Endodermal cell (in vitro differentiated cells): ENCODE measurements at regions not wholly inside any gene's neighbourhood (a gene's known extent, or its start where the extent isn't known, plus 50 kb on each side); places are given as distances from the start of the nearest gene placed in this dataset.

ENCODE experiments used
- DNase-seq: peaks from one replicate; pipeline ENCODE4 v3.0.0-alpha.2; 2017
- H3K27ac ChIP-seq: 2 replicates; pipeline ENCODE4 v1.5.1; 2013; ENCODE audit warnings: mild to moderate bottlenecking, low read depth, low read length, moderate library complexity
- H3K27me3 ChIP-seq: 2 replicates; pipeline ENCODE4 v1.6.1; 2013; ENCODE audit warnings: mild to moderate bottlenecking, low read length, moderate library complexity; ENCODE audit not compliant: insufficient read depth, control insufficient read depth, poor library complexity, severe bottlenecking
- H3K36me3 ChIP-seq: 2 replicates; pipeline ENCODE4 v1.7.0; 2013; ENCODE audit warnings: mild to moderate bottlenecking, low read length, moderate library complexity; ENCODE audit not compliant: control insufficient read depth, insufficient read depth
- H3K4me1 ChIP-seq: one replicate; pipeline ENCODE4 v1.7.0; 2013; ENCODE audit warnings: low read length; ENCODE audit not compliant: control insufficient read depth, insufficient read depth
- H3K4me3 ChIP-seq: 2 replicates; pipeline ENCODE4 v1.5.1; 2013; ENCODE audit warnings: mild to moderate bottlenecking, low read length, moderate library complexity
- H3K9ac ChIP-seq: 2 replicates; pipeline ENCODE4 v1.6.1; 2013; ENCODE audit warnings: mild to moderate bottlenecking, low read length, moderate library complexity; ENCODE audit not compliant: poor library complexity, severe bottlenecking; ENCODE audit errors: extremely low read depth
- H3K9me3 ChIP-seq: 2 replicates; pipeline ENCODE4 v1.6.1; 2013; ENCODE audit warnings: mild to moderate bottlenecking, low read length, moderate library complexity; ENCODE audit not compliant: control insufficient read depth
- H3K27ac Mint-ChIP-seq: 2 replicates; pipeline ENCODE4 v1.8.0; 2020; ENCODE audit warnings: mixed read lengths
- H3K27me3 Mint-ChIP-seq: 2 replicates; pipeline ENCODE4 v1.8.0; 2021; ENCODE audit warnings: mild to moderate bottlenecking, mixed read lengths; ENCODE audit not compliant: insufficient read depth
- H3K36me3 Mint-ChIP-seq: 2 replicates; pipeline ENCODE4 v1.8.0; 2020; ENCODE audit warnings: low read depth, mixed read lengths
- H3K4me1 Mint-ChIP-seq: 2 replicates; pipeline ENCODE4 v1.8.0; 2020; ENCODE audit warnings: mixed read lengths
- H3K4me3 Mint-ChIP-seq: 2 replicates; pipeline ENCODE4 v1.8.0; 2020; ENCODE audit warnings: mild to moderate bottlenecking, moderate library complexity, mixed read lengths
- H3K9me3 Mint-ChIP-seq: 2 replicates; pipeline ENCODE4 v1.8.0; 2020; ENCODE audit warnings: mild to moderate bottlenecking, mixed read lengths
- WGBS, 2 experiments: methylation state at CpG; one replicate each; pipeline versions ENCODE4 v1.1.5 to v1.1.7; 2013; ENCODE audit warnings: missing lambda C conversion rate in 2 of 2, mixed read lengths in 1 of 2; ENCODE audit not compliant: insufficient coverage in 1 of 2, insufficient read length in 1 of 2; 5-methylcytosine and 5-hydroxymethylcytosine counted together
- TF ChIP-seq, protein P1 (sequence below): fragments of 200-600 bp; sonication (generic); conservative IDR thresholded peaks from 2 replicates; pipeline ENCODE4 v1.5.0; 2021; ENCODE audit warnings: antibody characterized with exemption, mild to moderate bottlenecking

DNA sequence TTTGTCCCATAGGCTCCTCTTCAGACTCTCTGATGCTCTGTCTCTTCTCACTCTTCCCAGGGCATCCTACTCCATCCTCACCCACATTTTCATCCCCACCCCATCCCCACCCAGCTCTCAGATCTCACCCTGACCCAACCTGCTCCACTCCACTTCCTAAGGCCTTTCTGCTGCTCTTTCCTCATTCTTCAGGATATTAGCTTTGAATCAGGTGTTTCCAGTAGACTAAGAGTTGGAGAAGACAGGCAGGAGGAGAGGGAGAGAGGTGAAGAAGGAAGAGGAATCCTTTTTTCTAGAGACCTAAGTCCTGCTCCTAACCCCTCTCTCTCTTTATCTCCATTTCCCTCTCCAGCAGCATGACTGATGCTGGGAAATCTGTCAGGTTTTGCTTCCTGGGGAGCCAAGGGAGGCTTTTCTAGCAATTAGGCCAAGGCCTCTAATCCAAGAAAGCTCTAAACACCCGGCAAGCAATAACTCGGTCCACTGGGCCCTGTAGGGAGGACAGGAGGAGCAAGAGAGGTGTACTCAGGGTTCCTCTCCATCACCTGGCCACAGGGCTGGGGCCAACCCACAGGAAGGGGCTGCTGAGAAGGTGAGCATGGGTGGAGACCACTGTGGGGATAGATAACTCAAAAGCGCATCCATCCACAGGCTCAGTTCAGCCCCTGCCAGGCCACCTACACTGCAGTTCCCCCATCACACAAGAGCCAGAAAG is 133.3 kb downstream of the TMEM132E start:
- TF ChIP-seq, protein P1, sequence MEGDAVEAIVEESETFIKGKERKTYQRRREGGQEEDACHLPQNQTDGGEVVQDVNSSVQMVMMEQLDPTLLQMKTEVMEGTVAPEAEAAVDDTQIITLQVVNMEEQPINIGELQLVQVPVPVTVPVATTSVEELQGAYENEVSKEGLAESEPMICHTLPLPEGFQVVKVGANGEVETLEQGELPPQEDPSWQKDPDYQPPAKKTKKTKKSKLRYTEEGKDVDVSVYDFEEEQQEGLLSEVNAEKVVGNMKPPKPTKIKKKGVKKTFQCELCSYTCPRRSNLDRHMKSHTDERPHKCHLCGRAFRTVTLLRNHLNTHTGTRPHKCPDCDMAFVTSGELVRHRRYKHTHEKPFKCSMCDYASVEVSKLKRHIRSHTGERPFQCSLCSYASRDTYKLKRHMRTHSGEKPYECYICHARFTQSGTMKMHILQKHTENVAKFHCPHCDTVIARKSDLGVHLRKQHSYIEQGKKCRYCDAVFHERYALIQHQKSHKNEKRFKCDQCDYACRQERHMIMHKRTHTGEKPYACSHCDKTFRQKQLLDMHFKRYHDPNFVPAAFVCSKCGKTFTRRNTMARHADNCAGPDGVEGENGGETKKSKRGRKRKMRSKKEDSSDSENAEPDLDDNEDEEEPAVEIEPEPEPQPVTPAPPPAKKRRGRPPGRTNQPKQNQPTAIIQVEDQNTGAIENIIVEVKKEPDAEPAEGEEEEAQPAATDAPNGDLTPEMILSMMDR = no peak
- WGBS, 2 experiments = 89% methylated on average over 3 of the region's 3 CpGs; no CpG with 5 or more reads in 1 of the 2 experiments
- Histone ChIP-seq H3K27ac (no peak overlapping the region), H3K4me1 (no peaks in the 10 kb centered on the region), H3K9ac (no peak overlapping the region), H3K4me3 (no peak overlapping the region), H3K27me3 (peaks cover 20% of the 10 kb centered on the region), H3K9me3 (no peaks in the 10 kb centered on the region), H3K36me3 (no peaks in the 10 kb centered on the region)
- Mint-ChIP-seq H3K4me1 (peaks cover 6% of the 10 kb centered on the region), H3K27ac (no peak overlapping the region), H3K27me3 (peaks cover 22% of the 10 kb centered on the region), H3K36me3 (no peaks in the 10 kb centered on the region), H3K4me3 (no peak overlapping the region), H3K9me3 (no peaks in the 10 kb centered on the region)
- DNase-seq = peak; percentile 32

DNA sequence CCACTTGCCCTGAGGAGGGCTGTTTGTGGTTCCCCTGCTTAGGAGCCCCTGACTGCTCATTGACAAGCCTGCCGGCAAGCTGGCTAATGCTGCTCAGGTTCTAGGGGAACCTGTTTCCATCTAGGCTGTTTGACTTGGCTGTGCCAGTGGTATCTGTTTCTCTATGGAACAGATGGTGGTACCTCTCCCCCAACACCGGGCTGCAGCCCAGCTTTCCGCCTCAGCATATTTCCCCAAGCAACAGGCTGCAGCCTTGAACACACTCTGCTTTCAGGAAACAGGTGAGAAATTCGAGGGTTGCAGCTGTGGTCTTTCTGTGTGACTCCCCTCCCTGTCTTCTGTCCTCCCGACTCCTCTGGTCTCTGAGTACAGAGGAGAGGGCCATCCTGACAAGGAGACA is 132.3 kb downstream of the TMEM132E start:
- WGBS, 2 experiments = 38 to 82% methylated on average over 1 to 5 of the region's 5 CpGs
- no peaks in the 10 kb centered on the region for H3K36me3 Mint-ChIP-seq
- H3K4me3 ChIP-seq = no peak overlapping the region
- H3K27me3 ChIP-seq = peaks cover 24% of the 10 kb centered on the region
- H3K4me1 ChIP-seq = no peaks in the 10 kb centered on the region
- peak; percentile 36 for DNase-seq
- no peak overlapping the region for H3K27ac ChIP-seq
- no peak overlapping the region for H3K4me3 Mint-ChIP-seq
- H3K36me3 ChIP-seq = no peaks in the 10 kb centered on the region
- no peak overlapping the region for H3K9ac ChIP-seq
- H3K27me3 Mint-ChIP-seq = peaks cover 25% of the 10 kb centered on the region
- H3K27ac Mint-ChIP-seq = no peak overlapping the region
- H3K4me1 Mint-ChIP-seq = no peaks in the 10 kb centered on the region
- H3K9me3 ChIP-seq = no peaks in the 10 kb centered on the region
- TF ChIP-seq, protein P1 = no peak
- H3K9me3 Mint-ChIP-seq = no peaks in the 10 kb centered on the region

DNA sequence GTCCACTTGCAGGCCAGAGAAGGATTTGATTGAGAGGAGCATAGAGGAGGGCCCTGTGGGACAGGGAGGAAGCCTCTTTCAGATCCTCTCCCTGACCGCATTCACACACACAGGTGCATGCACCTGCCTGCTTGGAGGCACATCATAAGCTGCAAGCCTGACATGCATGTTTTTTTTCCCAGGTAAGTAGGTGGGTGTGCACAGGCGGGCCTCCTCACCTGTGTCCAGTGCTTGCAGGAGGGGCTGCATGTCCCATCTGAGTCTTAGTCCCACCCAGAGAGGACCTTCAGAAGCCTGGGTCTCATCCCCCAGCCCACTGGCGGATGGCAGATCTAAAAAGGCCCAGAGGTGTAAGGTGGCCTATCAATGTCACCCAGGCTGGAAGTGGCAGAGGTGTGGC is 130.8 kb downstream of the TMEM132E start:
- peaks cover 2% of the 10 kb centered on the region for H3K9me3 Mint-ChIP-seq
- H3K36me3 ChIP-seq = no peaks in the 10 kb centered on the region
- no peak overlapping the region for H3K4me3 Mint-ChIP-seq
- WGBS, 2 experiments = 85 to 87% methylated on average over 2 to 3 of the region's 3 CpGs
- no peak overlapping the region for H3K9ac ChIP-seq
- no peak for DNase-seq
- H3K36me3 Mint-ChIP-seq = no peaks in the 10 kb centered on the region
- no peak overlapping the region for H3K4me3 ChIP-seq
- no peak overlapping the region for H3K27ac Mint-ChIP-seq
- H3K4me1 ChIP-seq = no peaks in the 10 kb centered on the region
- TF ChIP-seq, protein P1 = no peak
- no peak overlapping the region for H3K27ac ChIP-seq
- H3K9me3 ChIP-seq = no peaks in the 10 kb centered on the region
- H3K27me3 Mint-ChIP-seq = peaks cover 27% of the 10 kb centered on the region
- peaks cover 27% of the 10 kb centered on the region for H3K27me3 ChIP-seq
- no peaks in the 10 kb centered on the region for H3K4me1 Mint-ChIP-seq
